ENCODE measurements at regions not wholly inside any gene's neighbourhood (a gene's known extent, or its start where the extent isn't known, plus 50 kb on each side); places are given as distances from the start of the nearest gene placed in this dataset.

DNA sequence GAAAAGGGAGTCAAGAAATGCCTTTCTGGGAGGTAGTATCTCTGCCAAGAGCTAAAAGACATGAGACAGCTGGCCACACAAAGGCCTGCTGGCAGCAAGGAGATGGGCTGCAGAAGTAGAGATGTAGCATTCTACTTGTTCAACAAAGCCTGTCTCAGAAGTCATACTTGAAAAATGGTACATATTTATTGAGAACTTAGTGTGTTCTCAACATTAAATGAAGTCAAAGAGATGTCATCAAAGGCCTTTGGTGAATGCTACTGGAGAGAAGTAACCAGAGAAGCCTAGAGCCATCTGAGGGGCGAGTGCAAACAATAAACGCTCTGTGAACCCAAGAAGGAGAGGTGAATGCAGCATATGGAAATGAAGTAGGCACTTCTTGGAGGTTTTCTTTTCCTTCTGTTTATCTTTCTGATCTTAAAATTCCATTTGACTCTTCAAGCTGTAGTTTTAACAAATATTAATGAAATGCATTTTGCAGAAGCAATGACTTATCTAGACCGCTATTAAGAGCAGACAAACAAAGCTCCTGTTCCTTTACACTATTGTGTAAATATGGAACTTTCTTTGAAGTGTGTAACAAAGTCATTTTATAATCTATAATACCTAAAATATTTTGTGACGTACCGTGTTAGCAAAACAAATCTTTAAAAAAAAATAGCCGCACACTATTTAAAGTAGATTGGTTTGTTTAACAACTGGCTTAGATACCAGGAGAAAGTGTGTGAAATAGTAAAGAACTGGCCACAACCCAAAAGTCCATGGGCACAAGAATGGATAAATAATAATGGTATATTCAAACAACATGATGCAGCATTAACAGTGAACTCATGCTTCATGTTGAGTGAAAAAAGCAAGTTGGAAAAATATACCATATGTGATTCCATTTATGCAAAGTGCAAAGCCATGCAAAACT is 70.2 kb downstream of the ZNF608 start:
- TF ChIP-seq CTCF (IDR thresholded peaks at IDR 0.05) (no peak), POLR2A (IDR thresholded peaks at IDR 0.05) (no peak)

Data from thyroid gland (tissue), 4 donors.